Heart left ventricle (tissue), 16 donors: ENCODE measurements at regions not wholly inside any gene's neighbourhood (a gene's known extent, or its start where the extent isn't known, plus 50 kb on each side); places are given as distances from the start of the nearest gene placed in this dataset.

Experiments used
- ATAC-seq, 4 donors: fragments of 200-7000 bp; cut with Tn5 transposase; one replicate each; pipeline ENCODE4 v1.9.1; 2020 to 2022; ENCODE audit warnings: moderate library complexity in 4 of 4, mild to moderate bottlenecking in 3 of 4, moderate number of reproducible peaks in 1 of 4
- DNase-seq, 5 donors: peaks; one replicate each; pipeline ENCODE4 v3.0.0-alpha.2; 2020
- H3K27ac ChIP-seq, 12 donors: fragments of 200-600 bp; sonication (generic) in 4 of 12; one replicate each; pipeline versions ENCODE4 v1.5.0 to v1.8.0; 2016 to 2022; ENCODE audit warnings: mild to moderate bottlenecking in 2 of 12
- H3K27me3 ChIP-seq, 9 donors: fragments of 200-600 bp; sonication (generic) in 2 of 9; one replicate each; pipeline versions ENCODE4 v1.5.1 to v1.8.0; 2016 to 2022; ENCODE audit warnings: mild to moderate bottlenecking in 3 of 9
- H3K36me3 ChIP-seq, 9 donors: fragments of 200-600 bp; sonication (generic) in 2 of 9; one replicate each; pipeline versions ENCODE4 v1.5.0 to v1.8.0; 2018 to 2022; ENCODE audit warnings: mild to moderate bottlenecking in 2 of 9
- H3K4me1 ChIP-seq, 12 donors: fragments of 200-600 bp; sonication (generic) in 4 of 12; one replicate each; pipeline versions ENCODE4 v1.5.0 to v1.8.0; 2016 to 2022; ENCODE audit warnings: mild to moderate bottlenecking in 3 of 12
- H3K4me3 ChIP-seq, 12 donors: fragments of 200-600 bp; sonication (generic) in 4 of 12; one replicate each; pipeline versions ENCODE4 v1.5.0 to v1.8.0; 2017 to 2022; ENCODE audit warnings: mild to moderate bottlenecking in 9 of 12, moderate library complexity in 4 of 12
- H3K9me3 ChIP-seq, 12 donors: fragments of 200-600 bp; sonication (generic) in 4 of 12; one replicate each; pipeline versions ENCODE4 v1.5.0 to v1.8.0; 2016 to 2022; ENCODE audit warnings: mild to moderate bottlenecking in 1 of 12
- POLR2A ChIP-seq, 2 donors: fragments of 450-650 bp; IDR thresholded peaks; one replicate each; pipeline ENCODE4 v1.6.1; 2017; ENCODE audit warnings: antibody characterized with exemption in 2 of 2, mild to moderate bottlenecking in 2 of 2, moderate library complexity in 2 of 2
- WGBS, 4 donors: extraction: QIAGEN DNeasy Blood & Tissue Kit in 2 of 4; methylation state at CpG; one replicate each; pipeline versions ENCODE4 v1.1.5 to v1.1.7; 2013 to 2018; 5-methylcytosine and 5-hydroxymethylcytosine counted together
- intact Hi-C, 10 donors: fragments of 100-400 bp; cut with DNase I; formaldehyde crosslinking; loops; one replicate each; pipeline versions ENCODE4 v1.11.1 to v1.14.2; 2022
- TF ChIP-seq, protein P1 (sequence below), 12 donors: fragments of 200-600 bp; sonication (generic) in 4 of 12; IDR thresholded peaks; one replicate each; pipeline versions ENCODE4 v1.5.0 to v1.8.0; 2018 to 2022; ENCODE audit warnings: antibody characterized with exemption in 12 of 12, mild to moderate bottlenecking in 5 of 12
- donor health status: ischemic (EF 13 %, LVEDD 7.1; RV severe dilation, severe dysfunction).
- donor health status: healthy with polysubstance abuse.
- donor health status: DM: no; HTN: yes; CAD: no.
- donor health status: DM: no; HTN: no; CAD: no.
- donor health status: ischemic (EF 25% LVEDD 6.9; RV normal size, moderate dysfunction).
- donor health status: ischemic (EF 25% LVEDD 5.7; RV mildly dilated, moderate dysfunction).
- donor health status: healthy.
- donor health status: DM: yes; HTN: yes; CAD: no.
- donor health status: ischemic (EF 35%, LVEDD 5.7; RV mildly dilated, moderate dysfunction).
- donor health status: nonischemic (EF 11% LVEDD 7.7; RV severe dilation, severe dysfunction).
- donor health status: DM: yes; HTN: yes; CAD: no.
- donor health status: PGD.
- donor health status: ischemic (EF 29% LVEDD 5.4; RV normal size, mild dysfunction).
- donor health status: nonischemic (EF 23%, LVEDD 6.1; RV moderate dilation, normal function).

DNA sequence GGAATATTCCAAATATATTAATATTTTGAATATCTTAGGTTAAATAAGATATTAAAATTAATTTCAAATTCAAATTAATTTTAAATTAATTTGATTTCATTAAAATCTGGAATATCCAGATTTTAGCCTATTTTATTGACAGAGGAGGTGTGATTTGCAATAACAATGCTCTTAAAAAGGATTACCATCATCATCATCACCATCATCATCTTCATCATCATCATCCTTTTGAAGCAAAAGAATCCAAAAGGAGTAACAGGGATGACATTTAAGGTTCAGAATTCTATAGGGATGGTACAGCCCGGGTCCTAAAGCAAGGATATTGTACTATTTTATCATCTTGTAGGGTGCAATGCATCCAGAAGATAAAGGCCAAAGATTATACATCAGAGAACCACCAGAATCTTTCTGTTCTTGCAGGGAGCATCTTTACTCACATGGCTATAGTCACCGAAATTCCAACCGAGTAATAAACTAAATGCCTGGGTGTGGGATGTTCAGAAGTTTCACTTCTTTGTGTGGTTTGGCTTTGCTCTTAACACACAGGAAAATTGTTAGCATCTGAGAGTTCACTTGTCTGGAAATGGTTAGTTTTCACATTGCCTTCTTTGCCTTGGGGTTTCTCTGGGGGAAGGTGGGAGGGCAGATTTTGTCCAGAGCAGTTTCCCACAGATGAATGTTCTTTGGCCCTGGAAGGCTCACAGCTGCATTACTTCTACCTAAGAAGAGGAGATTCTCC, 99.1 kb upstream of the ITGA6 start:
- peaks cover 0 to 28% (median 8%) of the 10 kb centered on the region in 12 donors for H3K4me1 ChIP-seq
- intact Hi-C loops: loop anchor here in 1 of 10 donors (10.0 kb wide), 1 partner anchor 73 kb away; no protein-coding TSS in a partner anchor

DNA sequence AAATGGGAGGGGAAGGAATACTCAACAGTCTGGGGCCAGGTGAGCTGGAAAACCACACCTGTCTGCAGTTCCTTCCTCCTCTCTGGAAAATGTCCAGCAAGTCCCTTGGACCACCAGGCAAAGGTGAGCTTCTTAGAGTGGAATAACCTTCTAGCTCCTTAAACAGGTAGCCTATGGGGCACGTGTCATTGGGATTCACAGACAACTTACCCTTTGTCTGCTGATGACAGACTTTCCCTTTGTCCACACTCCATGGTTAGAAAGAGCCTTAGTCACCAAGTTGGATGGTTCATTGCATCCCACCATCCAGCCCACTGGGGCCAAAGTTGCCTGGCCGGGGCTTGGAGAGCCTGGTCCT, 98.0 kb upstream of the ITGA6 start:
- H3K27me3 ChIP-seq: no peaks in the 10 kb centered on the region
- ATAC-seq: no peak
- no peaks in the 10 kb centered on the region for H3K9me3 ChIP-seq
- peaks cover 0 to 33% (median 10%) of the 10 kb centered on the region in 12 donors for H3K4me1 ChIP-seq
- H3K4me3 ChIP-seq: no peak overlapping the region
- no peak for DNase-seq
- intact Hi-C loops: loop anchor here in 1 of 10 donors (10.0 kb wide), 1 partner anchor 75 kb away; no protein-coding TSS in a partner anchor
- 71 to 76% (median 71%) methylated on average over 2 of the region's 2 CpGs; no CpG with 5 or more reads in 1 of the 4 donors for WGBS, 4 donors
- no peak for TF ChIP-seq POLR2A (IDR thresholded peaks at IDR 0.05)
- TF ChIP-seq, protein P1, sequence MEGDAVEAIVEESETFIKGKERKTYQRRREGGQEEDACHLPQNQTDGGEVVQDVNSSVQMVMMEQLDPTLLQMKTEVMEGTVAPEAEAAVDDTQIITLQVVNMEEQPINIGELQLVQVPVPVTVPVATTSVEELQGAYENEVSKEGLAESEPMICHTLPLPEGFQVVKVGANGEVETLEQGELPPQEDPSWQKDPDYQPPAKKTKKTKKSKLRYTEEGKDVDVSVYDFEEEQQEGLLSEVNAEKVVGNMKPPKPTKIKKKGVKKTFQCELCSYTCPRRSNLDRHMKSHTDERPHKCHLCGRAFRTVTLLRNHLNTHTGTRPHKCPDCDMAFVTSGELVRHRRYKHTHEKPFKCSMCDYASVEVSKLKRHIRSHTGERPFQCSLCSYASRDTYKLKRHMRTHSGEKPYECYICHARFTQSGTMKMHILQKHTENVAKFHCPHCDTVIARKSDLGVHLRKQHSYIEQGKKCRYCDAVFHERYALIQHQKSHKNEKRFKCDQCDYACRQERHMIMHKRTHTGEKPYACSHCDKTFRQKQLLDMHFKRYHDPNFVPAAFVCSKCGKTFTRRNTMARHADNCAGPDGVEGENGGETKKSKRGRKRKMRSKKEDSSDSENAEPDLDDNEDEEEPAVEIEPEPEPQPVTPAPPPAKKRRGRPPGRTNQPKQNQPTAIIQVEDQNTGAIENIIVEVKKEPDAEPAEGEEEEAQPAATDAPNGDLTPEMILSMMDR (IDR thresholded peaks at IDR 0.05): no peak
- H3K27ac ChIP-seq: peak overlapping the region in 11 of 12 donors; percentile 21 to 83 (median 48)
- H3K36me3 ChIP-seq: no peaks in the 10 kb centered on the region

More for the DNA sequence above, 99.1 kb upstream of the ITGA6 start:
- Histone ChIP-seq H3K36me3 (no peaks in the 10 kb centered on the region), H3K27me3 (no peaks in the 10 kb centered on the region), H3K27ac (peak overlapping the region in 1 of 12 donors; percentile 83), H3K4me3 (no peak overlapping the region), H3K9me3 (no peaks in the 10 kb centered on the region)
- WGBS, 4 donors: 88 to 90% (median 89%) methylated on average over 3 of the region's 3 CpGs
- ATAC-seq: no peak
- TF ChIP-seq, protein P1 (IDR thresholded peaks at IDR 0.05): no peak
- TF ChIP-seq POLR2A (IDR thresholded peaks at IDR 0.05): no peak
- no peak for DNase-seq

DNA sequence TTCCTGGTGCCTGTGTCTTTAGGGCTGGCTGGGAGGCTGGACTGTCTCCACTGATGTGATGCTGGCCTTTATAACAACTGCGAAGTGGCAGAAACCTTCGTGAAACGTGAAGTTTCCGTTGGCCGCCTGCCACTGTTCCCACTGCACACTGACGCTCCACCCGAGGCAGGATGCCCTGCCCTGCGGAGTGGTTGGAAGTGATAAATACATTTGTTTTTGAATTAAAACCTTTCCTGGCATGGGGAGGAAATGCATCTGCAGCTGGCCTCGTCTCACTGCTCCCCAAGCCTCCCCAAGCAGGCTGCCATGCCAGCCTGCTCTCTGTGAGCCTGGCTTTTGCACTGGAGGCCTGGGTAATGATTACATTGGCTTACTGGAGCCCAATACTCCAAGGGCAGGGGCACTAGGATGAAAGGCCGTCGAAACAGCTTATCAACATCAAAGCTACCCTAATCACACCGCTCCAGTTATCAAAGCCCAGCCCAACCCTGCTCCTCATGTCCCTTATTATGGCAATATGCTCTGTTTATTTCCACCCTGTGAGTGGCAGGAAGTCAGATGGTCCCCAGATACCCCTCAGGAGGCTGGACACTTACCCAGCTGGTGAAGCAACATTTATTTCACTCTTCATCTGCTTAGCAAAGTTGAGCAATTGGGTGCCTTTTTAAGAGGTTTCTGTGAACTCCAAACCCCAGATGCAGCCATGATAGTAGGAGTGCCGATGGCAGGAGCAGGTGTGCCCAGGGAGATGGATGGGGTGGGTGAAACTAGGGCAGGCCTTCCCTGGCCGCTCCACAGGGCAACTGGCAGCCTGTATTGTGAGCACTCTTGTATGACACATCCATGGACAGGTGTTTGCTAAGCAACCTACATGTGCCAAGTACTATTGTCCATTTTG, 97.4 kb upstream of the ITGA6 start:
- 32 to 45% (median 41%) methylated on average over 13 to 14 of the region's 14 CpGs for WGBS, 4 donors
- peak; percentile 74 to 82 (median 78) for DNase-seq
- ATAC-seq: peak; percentile 81 to 93 (median 86)
- H3K4me3 ChIP-seq: no peak overlapping the region
- no peaks in the 10 kb centered on the region for H3K27me3 ChIP-seq
- H3K9me3 ChIP-seq: no peaks in the 10 kb centered on the region
- intact Hi-C loops: loop anchor here in 2 of 10 donors (10.0 kb wide), 2 partner anchors 75 to 135 kb away; no protein-coding TSS in a partner anchor
- H3K4me1 ChIP-seq: peaks cover 0 to 33% (median 10%) of the 10 kb centered on the region in 12 donors
- peak overlapping the region in 11 of 12 donors; percentile 21 to 83 (median 52) for H3K27ac ChIP-seq
- no peak for TF ChIP-seq POLR2A (IDR thresholded peaks at IDR 0.05)
- no peaks in the 10 kb centered on the region for H3K36me3 ChIP-seq

DNA sequence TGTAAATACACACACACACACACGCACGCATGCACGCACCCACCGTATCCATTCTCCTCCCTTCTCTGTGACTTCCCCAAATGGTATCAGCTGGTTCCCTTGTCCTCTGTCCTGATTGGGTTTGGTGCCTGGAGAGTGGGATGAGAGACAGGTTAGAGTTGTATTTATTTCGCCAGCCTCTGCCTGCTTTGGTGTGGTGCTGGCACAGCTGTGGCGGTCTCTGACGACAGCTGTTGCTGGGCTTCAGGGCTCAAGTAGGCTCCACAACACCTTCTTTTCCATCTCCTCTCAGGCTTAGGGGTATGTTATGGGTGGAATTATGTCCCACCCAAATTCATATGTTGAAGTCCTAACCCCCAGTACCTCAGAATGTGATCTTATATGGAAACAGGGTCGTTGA, 94.9 kb upstream of the ITGA6 start:
- H3K27me3 ChIP-seq: no peaks in the 10 kb centered on the region
- intact Hi-C loops: loop anchor here in 1 of 10 donors (10.0 kb wide), 1 partner anchor 132 kb away; no protein-coding TSS in a partner anchor
- no peaks in the 10 kb centered on the region for H3K36me3 ChIP-seq
- WGBS, 4 donors: 79 to 86% (median 81%) methylated on average over 8 of the region's 8 CpGs
- DNase-seq (no peak), ATAC-seq (no peak)
- no peak overlapping the region for H3K27ac ChIP-seq
- no peak for TF ChIP-seq POLR2A (IDR thresholded peaks at IDR 0.05)
- TF ChIP-seq, protein P1 (IDR thresholded peaks at IDR 0.05): no peak
- H3K4me1 ChIP-seq: peaks cover 0 to 30% (median 9%) of the 10 kb centered on the region in 12 donors
- H3K9me3 ChIP-seq: no peaks in the 10 kb centered on the region
- no peak overlapping the region for H3K4me3 ChIP-seq
